Smooth muscle cell (in vitro differentiated cells): ENCODE measurements at regions not wholly inside any gene's neighbourhood (a gene's known extent, or its start where the extent isn't known, plus 50 kb on each side); places are given as distances from the start of the nearest gene placed in this dataset.

ENCODE experiments used
- DNase-seq: peaks from one replicate; lab custom pipeline; 2025; ENCODE audit not compliant: unreplicated experiment; lab: John Stamatoyannopoulos, UW
- H2AFZ ChIP-seq: fragments of 200-600 bp; sonication (generic); 2 replicates; pipeline ENCODE4 v1.6.0; 2016; ENCODE audit warnings: antibody characterized with exemption, low read depth, mild to moderate bottlenecking
- H3F3A ChIP-seq: fragments of 200-600 bp; sonication (generic); 2 replicates; pipeline ENCODE4 v1.6.0; 2017; ENCODE audit warnings: antibody characterized with exemption, low read depth
- H3K27ac ChIP-seq: fragments of 200-600 bp; sonication (generic); 2 replicates; pipeline ENCODE4 v1.5.1; 2016; ENCODE audit warnings: low read depth, mild to moderate bottlenecking
- H3K27me3 ChIP-seq: fragments of 200-600 bp; sonication (generic); 2 replicates; pipeline ENCODE4 v1.6.1; 2016; ENCODE audit warnings: low read depth, mild to moderate bottlenecking
- H3K36me3 ChIP-seq: fragments of 200-600 bp; sonication (generic); 2 replicates; pipeline ENCODE4 v1.5.1; 2016; ENCODE audit warnings: low read depth
- H3K4me1 ChIP-seq: fragments of 200-600 bp; sonication (generic); 2 replicates; pipeline ENCODE4 v1.5.1; 2016; ENCODE audit warnings: low read depth
- H3K4me2 ChIP-seq: fragments of 200-600 bp; sonication (generic); 2 replicates; pipeline ENCODE4 v1.6.0; 2016; ENCODE audit warnings: mild to moderate bottlenecking
- H3K4me3 ChIP-seq: fragments of 200-600 bp; sonication (generic); 2 replicates; pipeline ENCODE4 v1.5.1; 2016; ENCODE audit warnings: mild to moderate bottlenecking
- H3K79me2 ChIP-seq: fragments of 200-600 bp; sonication (generic); 2 replicates; pipeline ENCODE4 v1.6.0; 2016; ENCODE audit warnings: low read depth, mild to moderate bottlenecking
- H3K9ac ChIP-seq: fragments of 200-600 bp; sonication (generic); 2 replicates; pipeline ENCODE4 v1.6.0; 2016; ENCODE audit warnings: low read depth
- H3K9me3 ChIP-seq: fragments of 200-600 bp; sonication (generic); replicated peaks from 2 replicates; pipeline ENCODE4 v1.5.1; 2016; ENCODE audit warnings: low read depth
- H4K20me1 ChIP-seq: fragments of 200-600 bp; sonication (generic); 2 replicates; pipeline ENCODE4 v1.6.0; 2016; ENCODE audit warnings: low read depth
- CTCF ChIP-seq: fragments of 200-600 bp; sonication (generic); IDR thresholded peaks from 2 replicates; pipeline ENCODE4 v1.5.1; 2017; ENCODE audit warnings: borderline replicate concordance, mild to moderate bottlenecking, antibody characterized with exemption; ENCODE audit not compliant: insufficient read depth, poor library complexity, severe bottlenecking
- WGBS: methylation state at CpG from one replicate; pipeline ENCODE4 v1.1.7; 2016; ENCODE audit warnings: low lambda C conversion rate; 5-methylcytosine and 5-hydroxymethylcytosine counted together

DNA sequence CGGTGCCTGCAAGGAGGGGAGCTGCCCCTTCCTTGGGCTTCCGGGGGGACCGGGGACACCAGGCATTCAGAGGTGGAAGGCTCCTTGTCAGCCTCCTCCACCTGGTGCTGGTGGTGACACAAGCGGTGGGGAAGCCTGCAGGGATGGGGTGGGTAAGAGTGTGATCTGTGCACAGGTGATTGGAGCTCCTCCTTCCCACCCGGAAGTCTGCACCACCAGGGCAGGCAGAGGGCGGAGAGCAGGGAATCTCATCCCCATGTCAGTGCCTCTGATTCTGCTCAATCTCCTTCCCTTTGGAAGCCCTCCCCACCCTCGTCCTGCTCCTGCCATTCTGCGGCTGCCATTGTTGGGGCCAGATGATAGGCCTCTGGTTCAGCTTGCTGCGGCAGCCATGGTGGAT is 238.1 kb upstream of the CRY1 start:
- Histone ChIP-seq H4K20me1 (no peaks in the 10 kb centered on the region), H3K9ac (no peak overlapping the region), H3F3A (no peaks in the 10 kb centered on the region), H2AFZ (no peak overlapping the region), H3K4me3 (no peak overlapping the region), H3K36me3 (no peaks in the 10 kb centered on the region), H3K4me1 (peaks cover 11% of the 10 kb centered on the region), H3K9me3 (no peaks in the 10 kb centered on the region), H3K4me2 (no peak overlapping the region), H3K79me2 (no peaks in the 10 kb centered on the region), H3K27me3 (peaks cover 8% of the 10 kb centered on the region), H3K27ac (no peak overlapping the region)
- TF ChIP-seq CTCF, result no peak
- 90% methylated on average over 9 of the region's 9 CpGs for WGBS
- DNase-seq, result no peak

- H3K9ac ChIP-seq, result no peak overlapping the region
- no peak overlapping the region for H2AFZ ChIP-seq
- no peak for DNase-seq
- WGBS, result 78% methylated on average over 11 of the region's 11 CpGs
- peaks cover 8% of the 10 kb centered on the region for H3K27me3 ChIP-seq
- TF ChIP-seq CTCF, result no peak
- H3K4me1 ChIP-seq, result peaks cover 11% of the 10 kb centered on the region
- H3K4me2 ChIP-seq, result no peak overlapping the region
- no peak overlapping the region for H3K4me3 ChIP-seq
- H3K79me2 ChIP-seq, result no peaks in the 10 kb centered on the region
- H3K27ac ChIP-seq, result no peak overlapping the region
- H4K20me1 ChIP-seq, result no peaks in the 10 kb centered on the region
- no peaks in the 10 kb centered on the region for H3K9me3 ChIP-seq
- H3K36me3 ChIP-seq, result no peaks in the 10 kb centered on the region
- H3F3A ChIP-seq, result no peaks in the 10 kb centered on the region
Measured at GRCh38 chr12:107331912-107332311, 238.6 kb upstream of the CRY1 start.

DNA sequence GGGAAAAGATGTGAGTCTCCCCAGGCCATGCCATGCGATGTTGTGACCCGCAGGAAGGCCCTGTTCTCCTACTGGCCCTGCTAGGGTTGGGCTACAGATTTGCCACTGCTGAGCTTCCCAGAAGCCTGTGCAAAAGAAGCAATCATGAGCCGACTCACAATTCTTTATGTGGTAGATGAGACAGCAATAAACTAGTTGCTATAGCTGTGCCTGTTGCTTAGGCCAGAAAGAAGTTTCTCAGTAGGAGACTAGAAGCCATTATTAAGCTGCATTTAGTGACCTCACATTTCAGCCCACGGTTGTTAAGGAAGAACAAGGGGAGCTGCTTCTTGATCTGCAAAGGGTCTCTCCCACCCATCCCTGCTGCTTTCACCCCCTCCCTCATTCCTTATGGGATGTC is 239.4 kb upstream of the CRY1 start:
- Histone ChIP-seq H2AFZ (no peak overlapping the region), H3K27me3 (peaks cover 9% of the 10 kb centered on the region), H3K4me3 (no peak overlapping the region), H4K20me1 (no peaks in the 10 kb centered on the region), H3K4me1 (peaks cover 11% of the 10 kb centered on the region), H3K9me3 (no peaks in the 10 kb centered on the region), H3K27ac (no peak overlapping the region), H3K9ac (no peak overlapping the region), H3K36me3 (no peaks in the 10 kb centered on the region), H3F3A (no peaks in the 10 kb centered on the region), H3K79me2 (no peaks in the 10 kb centered on the region), H3K4me2 (no peak overlapping the region)
- no peak for DNase-seq
- 82% methylated on average over 4 of the region's 4 CpGs for WGBS
- no peak for TF ChIP-seq CTCF

- Histone ChIP-seq H3K4me3 (no peak overlapping the region), H3K4me1 (no peaks in the 10 kb centered on the region), H3F3A (no peaks in the 10 kb centered on the region), H3K9ac (no peak overlapping the region), H4K20me1 (no peaks in the 10 kb centered on the region), H3K4me2 (no peak overlapping the region), H3K79me2 (no peaks in the 10 kb centered on the region), H3K36me3 (no peaks in the 10 kb centered on the region), H3K9me3 (no peaks in the 10 kb centered on the region), H2AFZ (no peak overlapping the region), H3K27ac (no peak overlapping the region), H3K27me3 (peaks cover 14% of the 10 kb centered on the region)
- TF ChIP-seq CTCF, result no peak
- WGBS, result 74% methylated on average over 10 of the region's 10 CpGs
- no peak for DNase-seq
Measured at GRCh38 chr12:107335802-107336570, 242.6 kb upstream of the CRY1 start.
